Trophoblast cell (in vitro differentiated cells and primary cell): ENCODE measurements at regions not wholly inside any gene's neighbourhood (a gene's known extent, or its start where the extent isn't known, plus 50 kb on each side); places are given as distances from the start of the nearest gene placed in this dataset.

Experiments
- DNase-seq, 2 donors: peaks; one replicate each; pipeline ENCODE4 v3.0.0-alpha.2; 2016
- H2AFZ ChIP-seq: 2 replicates; pipeline ENCODE4 v1.6.1; 2013; ENCODE audit warnings: low read length, moderate library complexity, mild to moderate bottlenecking; ENCODE audit not compliant: insufficient read depth, poor library complexity
- H2AK5ac ChIP-seq: 2 replicates; pipeline ENCODE4 v1.6.1; 2013; ENCODE audit warnings: mild to moderate bottlenecking, low read length
- H2BK120ac ChIP-seq: 2 replicates; pipeline ENCODE4 v1.6.1; 2013; ENCODE audit warnings: low read length, mild to moderate bottlenecking, moderate library complexity; ENCODE audit not compliant: insufficient read depth, poor library complexity
- H2BK12ac ChIP-seq: 2 replicates; pipeline ENCODE4 v1.6.1; 2013; ENCODE audit warnings: mild to moderate bottlenecking, low read length, moderate library complexity
- H2BK5ac ChIP-seq: 2 replicates; pipeline ENCODE4 v1.6.1; 2013; ENCODE audit warnings: low read length, low read depth, moderate library complexity, mild to moderate bottlenecking; ENCODE audit not compliant: poor library complexity
- H3K14ac ChIP-seq: 2 replicates; pipeline ENCODE4 v1.6.1; 2013; ENCODE audit warnings: mild to moderate bottlenecking, low read length
- H3K18ac ChIP-seq: 2 replicates; pipeline ENCODE4 v1.6.1; 2013; ENCODE audit warnings: mild to moderate bottlenecking, low read length
- H3K23ac ChIP-seq: 2 replicates; pipeline ENCODE4 v1.6.1; 2013; ENCODE audit warnings: low read length
- H3K27ac ChIP-seq: 2 replicates; pipeline ENCODE4 v1.5.1; 2013; ENCODE audit warnings: low read depth, mild to moderate bottlenecking, inconsistent platforms, low read length, moderate library complexity
- H3K27me3 ChIP-seq: 2 replicates; pipeline ENCODE4 v1.6.1; 2013; ENCODE audit warnings: inconsistent platforms, mild to moderate bottlenecking, low read length, moderate library complexity; ENCODE audit not compliant: insufficient read depth
- H3K36me3 ChIP-seq, 2 experiments: 1 replicate in 1 of 2; 2 replicates in 1 of 2; pipeline ENCODE4 v1.6.1; 2013; ENCODE audit warnings: low read length in 2 of 2, mild to moderate bottlenecking in 2 of 2, moderate library complexity in 1 of 2; ENCODE audit not compliant: insufficient read depth in 2 of 2, control insufficient read depth in 1 of 2
- H3K4ac ChIP-seq: 2 replicates; pipeline ENCODE4 v1.6.1; 2013; ENCODE audit warnings: low read depth, mild to moderate bottlenecking, low read length, moderate library complexity
- H3K4me1 ChIP-seq, 2 experiments: 1 replicate in 1 of 2; 2 replicates in 1 of 2; pipeline ENCODE4 v1.6.1; 2013; ENCODE audit warnings: low read length in 2 of 2, mild to moderate bottlenecking in 2 of 2, moderate library complexity in 1 of 2; ENCODE audit not compliant: insufficient read depth in 2 of 2, control insufficient read depth in 1 of 2
- H3K4me2 ChIP-seq: 2 replicates; pipeline ENCODE4 v1.6.1; 2013; ENCODE audit warnings: inconsistent platforms, mild to moderate bottlenecking, low read length, moderate library complexity
- H3K4me3 ChIP-seq: 2 replicates; pipeline ENCODE4 v1.5.1; 2013; ENCODE audit warnings: mild to moderate bottlenecking, low read depth, low read length, inconsistent platforms
- H3K79me1 ChIP-seq: one replicate; pipeline ENCODE4 v1.6.1; 2013; ENCODE audit warnings: low read length
- H3K79me2 ChIP-seq: 2 replicates; pipeline ENCODE4 v1.6.1; 2013; ENCODE audit warnings: low read length, mild to moderate bottlenecking; ENCODE audit not compliant: control insufficient read depth, insufficient read depth, poor library complexity
- H3K9ac ChIP-seq: 2 replicates; pipeline ENCODE4 v1.6.1; 2013; ENCODE audit warnings: mild to moderate bottlenecking, low read length
- H3K9me3 ChIP-seq: 2 replicates; pipeline ENCODE4 v1.6.1; 2013; ENCODE audit warnings: low read depth, mild to moderate bottlenecking, control low read depth, inconsistent platforms, low read length; ENCODE audit not compliant: insufficient read depth
- H4K12ac ChIP-seq: 2 replicates; pipeline ENCODE4 v1.6.1; 2013; ENCODE audit warnings: low read depth, mild to moderate bottlenecking, low read length, moderate library complexity
- H4K8ac ChIP-seq: 2 replicates; pipeline ENCODE4 v1.6.1; 2013; ENCODE audit warnings: low read depth, mild to moderate bottlenecking, low read length, moderate library complexity
- H4K91ac ChIP-seq: one replicate; pipeline ENCODE4 v1.6.1; 2013; ENCODE audit warnings: low read depth, mild to moderate bottlenecking, low read length, moderate library complexity
- WGBS: extraction: QIAGEN DNeasy Blood & Tissue Kit; methylation state at CpG from one replicate; pipeline ENCODE4 v1.1.7; 2013; ENCODE audit warnings: missing lambda C conversion rate; ENCODE audit not compliant: insufficient read length, insufficient coverage; ENCODE audit errors: extremely low coverage; 5-methylcytosine and 5-hydroxymethylcytosine counted together

GRCh38 chr4:61027939-61028338, 172.2 kb upstream of the ADGRL3 start:
- H3K4me3 ChIP-seq = no peak overlapping the region

DNA sequence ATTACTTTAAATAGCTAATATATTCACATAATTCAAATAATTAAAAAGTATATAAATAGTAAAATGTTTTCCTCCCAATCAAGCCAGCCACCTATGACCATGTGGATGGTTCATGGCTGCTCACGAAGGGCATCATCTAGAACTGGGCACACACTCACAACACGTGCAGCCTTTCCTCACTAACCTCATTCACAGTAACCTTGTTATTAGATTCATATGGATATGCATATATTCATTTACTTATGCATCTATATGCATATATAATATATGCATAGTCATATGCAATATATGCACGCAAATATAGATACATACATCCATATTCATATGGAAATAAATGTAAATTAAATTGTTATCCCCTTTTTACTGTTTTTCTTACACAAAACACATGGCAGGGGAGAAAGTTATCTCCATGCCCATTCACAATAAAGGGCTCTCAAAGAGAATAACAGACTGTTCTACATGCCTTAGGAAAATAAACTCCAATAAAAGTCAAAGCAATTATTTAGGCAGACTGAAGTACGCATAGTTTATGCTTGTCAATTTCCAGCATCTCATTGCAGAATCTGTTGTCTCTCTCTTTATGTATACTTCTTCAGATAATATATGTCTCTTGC, 163.9 kb upstream of the ADGRL3 start:
- no peak overlapping the region for H3K4me2 ChIP-seq
- no peaks in the 10 kb centered on the region for H3K79me1 ChIP-seq
- no peak overlapping the region for H2AK5ac ChIP-seq
- no peak overlapping the region for H3K9ac ChIP-seq
- no peak overlapping the region for H4K8ac ChIP-seq
- no peak overlapping the region for H2AFZ ChIP-seq
- DNase-seq = no peak
- no peak overlapping the region for H3K4ac ChIP-seq
- no peak overlapping the region for H2BK12ac ChIP-seq
- no peaks in the 10 kb centered on the region for H3K27me3 ChIP-seq
- H3K18ac ChIP-seq = no peak overlapping the region
- H3K36me3 ChIP-seq = no peaks in the 10 kb centered on the region
- WGBS = no CpG with 5 or more reads among the region's 4 CpGs
- H3K14ac ChIP-seq = no peak overlapping the region
- H3K27ac ChIP-seq = no peak overlapping the region
- H3K79me2 ChIP-seq = no peaks in the 10 kb centered on the region
- no peaks in the 10 kb centered on the region for H3K4me1 ChIP-seq
- no peak overlapping the region for H4K91ac ChIP-seq
- no peak overlapping the region for H3K4me3 ChIP-seq
- no peak overlapping the region for H2BK120ac ChIP-seq
- no peaks in the 10 kb centered on the region for H3K9me3 ChIP-seq
- H4K12ac ChIP-seq = no peak overlapping the region
- no peak overlapping the region for H3K23ac ChIP-seq
- no peak overlapping the region for H2BK5ac ChIP-seq

More at GRCh38 chr4:61027939-61028338, 172.2 kb upstream of the ADGRL3 start:
- no peak overlapping the region for H2AFZ ChIP-seq
- no peaks in the 10 kb centered on the region for H3K79me1 ChIP-seq
- H2BK5ac ChIP-seq = no peak overlapping the region
- H3K9me3 ChIP-seq = no peaks in the 10 kb centered on the region
- no peaks in the 10 kb centered on the region for H3K79me2 ChIP-seq
- no peak overlapping the region for H4K91ac ChIP-seq
- H3K9ac ChIP-seq = no peak overlapping the region
- H3K23ac ChIP-seq = no peak overlapping the region
- H3K18ac ChIP-seq = no peak overlapping the region
- no peaks in the 10 kb centered on the region for H3K4me1 ChIP-seq
- no peak overlapping the region for H4K12ac ChIP-seq
- DNase-seq = no peak
- no peak overlapping the region for H3K14ac ChIP-seq
- H4K8ac ChIP-seq = no peak overlapping the region
- no peak overlapping the region for H2BK12ac ChIP-seq
- H3K4ac ChIP-seq = no peak overlapping the region
- no peak overlapping the region for H2AK5ac ChIP-seq
- H3K27ac ChIP-seq = no peak overlapping the region
- no peaks in the 10 kb centered on the region for H3K36me3 ChIP-seq
- H3K27me3 ChIP-seq = no peaks in the 10 kb centered on the region
- H3K4me2 ChIP-seq = no peak overlapping the region
- H2BK120ac ChIP-seq = no peak overlapping the region

DNA sequence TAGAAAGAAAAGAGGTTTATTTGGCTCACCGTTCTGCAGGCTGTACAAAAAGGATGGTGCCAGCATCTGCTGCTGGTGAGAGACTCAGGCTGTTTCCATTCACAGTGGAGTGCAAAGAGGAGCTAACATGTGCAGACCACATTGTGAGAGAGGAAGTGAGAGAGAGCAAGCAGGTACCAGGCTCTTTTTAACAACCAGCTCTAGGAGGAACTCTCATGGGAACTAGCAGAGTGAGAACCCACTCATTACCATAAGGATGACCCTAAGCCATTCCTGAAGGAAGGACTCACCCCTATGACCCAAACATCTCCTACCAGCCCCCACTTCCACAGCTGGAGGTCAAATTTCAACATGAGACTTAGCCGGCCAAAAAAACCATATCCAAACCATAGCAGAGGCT, 158.6 kb upstream of the ADGRL3 start:
- no peak overlapping the region for H4K8ac ChIP-seq
- no peak overlapping the region for H2AK5ac ChIP-seq
- DNase-seq = no peak
- no peak overlapping the region for H3K9ac ChIP-seq
- H3K36me3 ChIP-seq = no peaks in the 10 kb centered on the region
- no peak overlapping the region for H3K18ac ChIP-seq
- no peak overlapping the region for H3K27ac ChIP-seq
- no peak overlapping the region for H2BK120ac ChIP-seq
- no peak overlapping the region for H2BK5ac ChIP-seq
- no peaks in the 10 kb centered on the region for H3K9me3 ChIP-seq
- no CpG with 5 or more reads among the region's 2 CpGs for WGBS
- no peak overlapping the region for H4K91ac ChIP-seq
- H4K12ac ChIP-seq = no peak overlapping the region
- H3K23ac ChIP-seq = no peak overlapping the region
- H3K14ac ChIP-seq = no peak overlapping the region
- H3K79me1 ChIP-seq = no peaks in the 10 kb centered on the region
- H3K4me3 ChIP-seq = no peak overlapping the region
- no peak overlapping the region for H2BK12ac ChIP-seq
- H3K79me2 ChIP-seq = no peaks in the 10 kb centered on the region
- H2AFZ ChIP-seq = no peak overlapping the region
- H3K27me3 ChIP-seq = no peaks in the 10 kb centered on the region
- H3K4ac ChIP-seq = no peak overlapping the region
- no peaks in the 10 kb centered on the region for H3K4me1 ChIP-seq
- no peak overlapping the region for H3K4me2 ChIP-seq

- no peak overlapping the region for H2BK12ac ChIP-seq
- H3K14ac ChIP-seq = no peak overlapping the region
- H3K9ac ChIP-seq = no peak overlapping the region
- no peaks in the 10 kb centered on the region for H3K27me3 ChIP-seq
- WGBS = no CpG with 5 or more reads among the region's 1 CpG
- H3K4me2 ChIP-seq = no peak overlapping the region
- no peak overlapping the region for H4K8ac ChIP-seq
- H2AK5ac ChIP-seq = no peak overlapping the region
- no peaks in the 10 kb centered on the region for H3K79me1 ChIP-seq
- H2BK120ac ChIP-seq = no peak overlapping the region
- H3K27ac ChIP-seq = no peak overlapping the region
- no peak overlapping the region for H4K91ac ChIP-seq
- no peaks in the 10 kb centered on the region for H3K4me1 ChIP-seq
- H3K18ac ChIP-seq = no peak overlapping the region
- H3K79me2 ChIP-seq = no peaks in the 10 kb centered on the region
- DNase-seq = no peak
- no peak overlapping the region for H3K4me3 ChIP-seq
- H2AFZ ChIP-seq = no peak overlapping the region
- H4K12ac ChIP-seq = no peak overlapping the region
- no peaks in the 10 kb centered on the region for H3K9me3 ChIP-seq
- H3K36me3 ChIP-seq = no peaks in the 10 kb centered on the region
- no peak overlapping the region for H3K23ac ChIP-seq
- H2BK5ac ChIP-seq = no peak overlapping the region
- H3K4ac ChIP-seq = no peak overlapping the region
These were observed 155.3 kb upstream of the ADGRL3 start for GRCh38 chr4:61044837-61045236.
